ENCODE measurements at regions not wholly inside any gene's neighbourhood (a gene's known extent, or its start where the extent isn't known, plus 50 kb on each side); places are given as distances from the start of the nearest gene placed in this dataset.

DNA sequence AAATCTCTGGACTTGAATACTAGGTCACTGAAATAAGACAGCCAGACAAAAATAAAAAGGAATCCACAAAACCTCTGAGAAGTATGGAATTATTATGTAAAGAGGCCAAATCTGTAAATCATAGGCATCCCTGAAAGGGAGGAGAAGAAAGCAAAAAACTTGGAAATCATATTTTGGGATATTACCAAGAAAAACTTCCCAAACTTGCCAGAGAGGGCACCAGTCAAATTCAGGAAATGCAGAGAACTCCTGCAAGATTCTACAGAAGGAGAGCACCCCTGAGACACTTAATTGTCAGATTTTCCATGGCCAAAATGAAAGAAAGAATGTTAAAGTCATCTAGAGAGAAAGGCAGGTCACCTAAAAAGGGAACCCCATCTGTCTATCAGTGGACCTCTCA is 862.3 kb upstream of the PRMT6 start:
- H3K4me1 ChIP-seq, result no peaks in the 10 kb centered on the region
- peaks cover 0 to 66% (median 53%) of the 10 kb centered on the region in 8 donors for H3K9me3 ChIP-seq
- no peak overlapping the region for H3K27ac ChIP-seq
- no peaks in the 10 kb centered on the region for H3K27me3 ChIP-seq (replicated peaks in 1 of 7)
- no peak for DNase-seq
- TF ChIP-seq POLR2A (IDR thresholded peaks at IDR 0.05), result no peak
- no peak for TF ChIP-seq POLR2AphosphoS5 (IDR thresholded peaks at IDR 0.05)
- TF ChIP-seq, protein P1, sequence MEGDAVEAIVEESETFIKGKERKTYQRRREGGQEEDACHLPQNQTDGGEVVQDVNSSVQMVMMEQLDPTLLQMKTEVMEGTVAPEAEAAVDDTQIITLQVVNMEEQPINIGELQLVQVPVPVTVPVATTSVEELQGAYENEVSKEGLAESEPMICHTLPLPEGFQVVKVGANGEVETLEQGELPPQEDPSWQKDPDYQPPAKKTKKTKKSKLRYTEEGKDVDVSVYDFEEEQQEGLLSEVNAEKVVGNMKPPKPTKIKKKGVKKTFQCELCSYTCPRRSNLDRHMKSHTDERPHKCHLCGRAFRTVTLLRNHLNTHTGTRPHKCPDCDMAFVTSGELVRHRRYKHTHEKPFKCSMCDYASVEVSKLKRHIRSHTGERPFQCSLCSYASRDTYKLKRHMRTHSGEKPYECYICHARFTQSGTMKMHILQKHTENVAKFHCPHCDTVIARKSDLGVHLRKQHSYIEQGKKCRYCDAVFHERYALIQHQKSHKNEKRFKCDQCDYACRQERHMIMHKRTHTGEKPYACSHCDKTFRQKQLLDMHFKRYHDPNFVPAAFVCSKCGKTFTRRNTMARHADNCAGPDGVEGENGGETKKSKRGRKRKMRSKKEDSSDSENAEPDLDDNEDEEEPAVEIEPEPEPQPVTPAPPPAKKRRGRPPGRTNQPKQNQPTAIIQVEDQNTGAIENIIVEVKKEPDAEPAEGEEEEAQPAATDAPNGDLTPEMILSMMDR (IDR thresholded peaks at IDR 0.05 in 8 of 11, conservative IDR thresholded peaks at IDR 0.05 in 3 of 11), result no peak
- H3K36me3 ChIP-seq, result no peaks in the 10 kb centered on the region
- intact Hi-C loops (cut with DNase I; ENCODE audit: low total_unique reads), result no loop called here
- no peak overlapping the region for H3K4me3 ChIP-seq

DNA sequence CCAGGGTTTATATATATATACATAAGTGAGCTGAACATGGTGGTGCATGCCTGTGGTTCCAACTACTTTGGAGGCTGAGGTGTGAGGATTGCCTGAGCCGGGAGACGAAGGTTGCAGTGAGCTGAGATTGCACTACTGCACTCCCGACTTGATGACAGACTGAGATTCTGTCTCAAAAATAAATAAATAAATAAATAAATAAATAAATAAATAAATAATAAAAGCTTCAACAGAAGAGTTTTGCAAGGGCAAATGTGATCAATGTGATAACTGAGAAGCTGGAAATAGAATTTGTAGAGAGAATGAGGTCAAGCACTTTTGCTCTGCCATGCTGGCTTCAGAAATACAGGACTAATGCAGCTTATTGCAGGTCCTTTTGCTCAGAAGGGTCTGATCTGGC is 855.8 kb upstream of the PRMT6 start:
- Histone ChIP-seq H3K36me3 (no peaks in the 10 kb centered on the region), H3K27me3 (replicated peaks in 1 of 7) (no peaks in the 10 kb centered on the region), H3K9me3 (peaks cover 0 to under 1% (median 0%) of the 10 kb centered on the region in 8 donors), H3K4me3 (no peak overlapping the region), H3K4me1 (no peaks in the 10 kb centered on the region), H3K27ac (no peak overlapping the region)
- no peak for DNase-seq
- TF ChIP-seq POLR2A (IDR thresholded peaks at IDR 0.05), result no peak
- TF ChIP-seq POLR2AphosphoS5 (IDR thresholded peaks at IDR 0.05), result no peak
- TF ChIP-seq, protein P1 (IDR thresholded peaks at IDR 0.05 in 8 of 11, conservative IDR thresholded peaks at IDR 0.05 in 3 of 11), result no peak
- WGBS, 5 donors, result 85 to 93% (median 89%) methylated on average over 3 of the region's 3 CpGs
- intact Hi-C loops (cut with DNase I; ENCODE audit: low total_unique reads), result no loop called here

DNA sequence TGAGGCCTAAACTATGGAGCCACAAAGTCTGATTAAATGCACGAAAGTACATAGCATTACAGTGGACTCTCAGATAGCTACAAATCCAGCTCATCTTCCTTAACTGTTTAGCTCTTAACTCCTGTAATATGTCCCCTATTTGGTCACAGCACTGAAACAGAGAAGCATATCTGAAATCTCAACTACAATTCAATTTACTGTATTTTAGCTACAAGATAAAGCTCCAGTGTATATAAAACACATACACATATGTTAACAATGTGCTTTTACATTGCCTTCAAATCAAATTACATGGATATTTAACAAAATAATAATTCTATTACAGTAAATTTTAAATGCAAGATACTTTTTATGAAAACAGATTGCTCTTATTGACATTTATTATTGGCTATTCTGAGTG is 849.3 kb upstream of the PRMT6 start:
- Histone ChIP-seq H3K9me3 (no peaks in the 10 kb centered on the region), H3K27me3 (replicated peaks in 1 of 7) (no peaks in the 10 kb centered on the region), H3K4me1 (no peaks in the 10 kb centered on the region), H3K4me3 (no peak overlapping the region), H3K27ac (no peak overlapping the region), H3K36me3 (no peaks in the 10 kb centered on the region)
- TF ChIP-seq, protein P1 (IDR thresholded peaks at IDR 0.05 in 8 of 11, conservative IDR thresholded peaks at IDR 0.05 in 3 of 11), result no peak
- TF ChIP-seq POLR2A (IDR thresholded peaks at IDR 0.05) (no peak), POLR2AphosphoS5 (IDR thresholded peaks at IDR 0.05) (no peak)
- 74 to 88% (median 85%) methylated on average over 1 of the region's 1 CpG for WGBS, 5 donors
- intact Hi-C loops (cut with DNase I; ENCODE audit: low total_unique reads), result no loop called here
- DNase-seq, result no peak

DNA sequence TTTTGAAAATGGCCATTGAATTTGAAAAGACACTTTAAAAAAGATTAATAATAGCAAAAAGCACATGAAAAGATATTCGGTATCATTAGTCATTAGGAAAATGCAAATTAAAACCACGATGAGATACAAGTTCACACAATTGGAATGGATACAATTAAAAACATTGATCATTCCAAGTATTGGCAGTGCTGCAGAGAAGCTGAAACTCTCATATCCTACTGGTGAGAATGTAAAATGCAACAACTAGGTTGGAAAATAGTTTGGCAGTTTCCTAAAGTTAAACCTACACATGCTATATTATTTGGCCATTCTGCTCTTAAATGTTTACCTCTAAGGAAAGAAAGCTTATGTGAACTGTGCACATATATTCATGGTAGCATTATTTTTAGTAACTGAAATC is 838.7 kb upstream of the PRMT6 start:
- no peak for DNase-seq
- peaks cover 0 to 1% (median 0%) of the 10 kb centered on the region in 8 donors for H3K9me3 ChIP-seq
- WGBS, 5 donors, result 60 to 77% (median 64%) methylated on average over 2 of the region's 2 CpGs
- H3K4me1 ChIP-seq, result no peaks in the 10 kb centered on the region
- no peak overlapping the region for H3K27ac ChIP-seq
- H3K4me3 ChIP-seq, result no peak overlapping the region
- H3K36me3 ChIP-seq, result no peaks in the 10 kb centered on the region
- intact Hi-C loops (cut with DNase I; ENCODE audit: low total_unique reads), result no loop called here
- TF ChIP-seq POLR2AphosphoS5 (IDR thresholded peaks at IDR 0.05), result no peak
- TF ChIP-seq POLR2A (IDR thresholded peaks at IDR 0.05), result no peak
- TF ChIP-seq, protein P1 (IDR thresholded peaks at IDR 0.05 in 8 of 11, conservative IDR thresholded peaks at IDR 0.05 in 3 of 11), result no peak
- no peaks in the 10 kb centered on the region for H3K27me3 ChIP-seq (replicated peaks in 1 of 7)
